SJCRH30 (cell line): ENCODE measurements at regions not wholly inside any gene's neighbourhood (a gene's known extent, or its start where the extent isn't known, plus 50 kb on each side); places are given as distances from the start of the nearest gene placed in this dataset.

Experiments
- DNase-seq, 2 experiments: peaks; one replicate each; pipeline ENCODE4 v3.0.0-alpha.2; 2015 to 2020
- H3K27ac ChIP-seq: fragments of 250-450 bp; sonication (Bioruptor Pico); 2 replicates; pipeline ENCODE4 v1.5.1; 2020; ENCODE audit warnings: mild to moderate bottlenecking, moderate library complexity
- H3K27me3 ChIP-seq: fragments of 250-450 bp; sonication (Bioruptor Pico); 2 replicates; pipeline ENCODE4 v1.5.1; 2020; ENCODE audit warnings: mild to moderate bottlenecking, moderate library complexity
- H3K36me3 ChIP-seq: fragments of 250-450 bp; sonication (Bioruptor Pico); 2 replicates; pipeline ENCODE4 v1.5.1; 2020; ENCODE audit warnings: mild to moderate bottlenecking, moderate library complexity
- H3K4me1 ChIP-seq: fragments of 250-450 bp; sonication (Bioruptor Pico); 2 replicates; pipeline ENCODE4 v1.5.1; 2020; ENCODE audit warnings: mild to moderate bottlenecking, moderate library complexity
- H3K4me3 ChIP-seq: fragments of 250-450 bp; sonication (Bioruptor Pico); 2 replicates; pipeline ENCODE4 v1.5.1; 2020; ENCODE audit warnings: mild to moderate bottlenecking, moderate library complexity
- H3K9me3 ChIP-seq: fragments of 250-450 bp; sonication (Bioruptor Pico); replicated peaks from 2 replicates; pipeline ENCODE4 v1.5.1; 2020; ENCODE audit warnings: mild to moderate bottlenecking, moderate library complexity

GRCh38 chr7:94054130-94054529 is 50.0 kb upstream of the BET1 start:
- no peak overlapping the region for H3K4me3 ChIP-seq
- no peaks in the 10 kb centered on the region for H3K36me3 ChIP-seq
- no peak for DNase-seq
- H3K27ac ChIP-seq = no peak overlapping the region
- H3K4me1 ChIP-seq = no peaks in the 10 kb centered on the region
- H3K27me3 ChIP-seq = no peaks in the 10 kb centered on the region
- no peaks in the 10 kb centered on the region for H3K9me3 ChIP-seq

DNA sequence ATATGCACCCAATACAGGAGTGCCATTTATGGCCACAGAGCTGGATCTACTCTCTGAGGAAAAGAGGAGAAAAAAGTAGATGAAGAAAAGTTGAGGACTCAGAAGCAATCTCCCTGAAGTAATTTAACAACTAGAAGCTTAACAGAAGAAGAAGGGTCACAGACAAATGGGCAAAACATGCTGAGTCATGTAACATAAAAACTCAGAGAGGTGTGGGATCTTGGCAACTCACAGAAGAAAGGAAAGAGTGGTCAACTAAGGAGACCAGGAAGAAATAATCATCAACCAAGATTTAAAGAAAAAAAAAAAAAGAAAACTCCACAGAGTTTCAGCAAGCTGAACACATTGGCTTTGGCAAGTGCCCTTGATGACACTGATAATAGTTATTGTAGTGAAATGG is 51.8 kb upstream of the BET1 start:
- H3K4me3 ChIP-seq = no peak overlapping the region
- H3K36me3 ChIP-seq = no peaks in the 10 kb centered on the region
- no peak overlapping the region for H3K27ac ChIP-seq
- DNase-seq = no peak
- H3K4me1 ChIP-seq = no peaks in the 10 kb centered on the region
- H3K27me3 ChIP-seq = no peaks in the 10 kb centered on the region
- H3K9me3 ChIP-seq = no peaks in the 10 kb centered on the region

- H3K27ac ChIP-seq = no peak overlapping the region
- H3K4me1 ChIP-seq = no peaks in the 10 kb centered on the region
- no peak overlapping the region for H3K4me3 ChIP-seq
- H3K36me3 ChIP-seq = no peaks in the 10 kb centered on the region
- DNase-seq = no peak
- no peaks in the 10 kb centered on the region for H3K27me3 ChIP-seq
- no peaks in the 10 kb centered on the region for H3K9me3 ChIP-seq
Observed at GRCh38 chr7:94056796-94057207, 52.6 kb upstream of the BET1 start.

GRCh38 chr7:94057955-94058354 is 53.8 kb upstream of the BET1 start:
- DNase-seq = no peak
- H3K27ac ChIP-seq = no peak overlapping the region
- H3K9me3 ChIP-seq = no peaks in the 10 kb centered on the region
- H3K36me3 ChIP-seq = no peaks in the 10 kb centered on the region
- no peaks in the 10 kb centered on the region for H3K4me1 ChIP-seq
- H3K27me3 ChIP-seq = no peaks in the 10 kb centered on the region
- H3K4me3 ChIP-seq = no peak overlapping the region

DNA sequence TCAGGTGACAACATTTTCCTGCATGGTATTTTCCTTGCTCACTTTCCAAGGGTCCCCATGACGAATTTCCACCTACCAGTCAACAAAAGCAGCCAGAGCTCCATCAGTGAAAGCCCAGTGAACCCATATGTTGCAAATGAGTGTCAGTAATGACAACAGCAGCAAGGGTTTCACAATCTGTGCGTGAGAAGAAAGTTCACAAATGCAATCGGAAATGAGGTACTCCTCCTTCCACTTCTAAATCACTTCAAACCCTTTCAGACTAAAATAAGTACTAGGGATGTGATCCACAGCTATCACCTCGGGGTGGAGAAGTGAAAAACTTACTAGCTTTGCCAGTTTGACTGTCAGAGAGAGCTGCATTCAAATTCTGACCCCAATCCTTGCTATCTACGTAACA is 55.6 kb upstream of the BET1 start:
- no peak overlapping the region for H3K4me3 ChIP-seq
- DNase-seq = no peak
- H3K27ac ChIP-seq = no peak overlapping the region

DNA sequence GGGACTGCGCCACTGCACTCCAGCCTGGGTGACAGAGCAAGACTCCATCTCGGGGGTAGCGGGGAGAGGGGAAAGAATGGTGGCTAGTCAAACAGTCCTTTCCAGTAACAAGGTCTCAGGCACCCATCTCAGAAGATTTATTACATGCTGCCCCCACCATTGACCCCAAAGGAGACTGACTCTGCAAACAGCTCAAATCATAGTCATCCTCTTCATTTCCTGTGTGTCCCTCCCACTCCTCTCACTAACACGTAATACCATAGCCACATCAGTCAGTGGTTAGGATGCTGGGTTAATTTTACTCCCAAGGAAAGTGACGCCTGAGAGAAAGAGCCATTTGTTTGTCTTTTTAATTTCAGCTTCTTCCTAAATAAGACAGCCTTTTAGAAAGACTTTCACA is 56.6 kb upstream of the BET1 start:
- no peak overlapping the region for H3K27ac ChIP-seq
- no peaks in the 10 kb centered on the region for H3K9me3 ChIP-seq
- H3K4me3 ChIP-seq = no peak overlapping the region
- no peaks in the 10 kb centered on the region for H3K27me3 ChIP-seq
- peaks cover 15% of the 10 kb centered on the region for H3K4me1 ChIP-seq
- no peak for DNase-seq
- H3K36me3 ChIP-seq = no peaks in the 10 kb centered on the region

More for the DNA sequence above, 55.6 kb upstream of the BET1 start:
- no peaks in the 10 kb centered on the region for H3K9me3 ChIP-seq
- no peaks in the 10 kb centered on the region for H3K27me3 ChIP-seq
- peaks cover 12% of the 10 kb centered on the region for H3K4me1 ChIP-seq
- H3K36me3 ChIP-seq = no peaks in the 10 kb centered on the region

GRCh38 chr7:94061326-94061725 is 57.2 kb upstream of the BET1 start:
- Histone ChIP-seq H3K9me3 (no peaks in the 10 kb centered on the region), H3K4me1 (peaks cover 15% of the 10 kb centered on the region)

GRCh38 chr7:94062372-94062771 is 58.2 kb upstream of the BET1 start:
- DNase-seq = no peak
- no peak overlapping the region for H3K4me3 ChIP-seq
- no peak overlapping the region for H3K27ac ChIP-seq
- no peaks in the 10 kb centered on the region for H3K9me3 ChIP-seq
- H3K36me3 ChIP-seq = no peaks in the 10 kb centered on the region
- H3K27me3 ChIP-seq = no peaks in the 10 kb centered on the region
- H3K4me1 ChIP-seq = peaks cover 15% of the 10 kb centered on the region

More at GRCh38 chr7:94061326-94061725, 57.2 kb upstream of the BET1 start:
- no peaks in the 10 kb centered on the region for H3K36me3 ChIP-seq
- DNase-seq = peak in 1 of 2 experiments; percentile 22
- no peaks in the 10 kb centered on the region for H3K27me3 ChIP-seq
- no peak overlapping the region for H3K4me3 ChIP-seq
- no peak overlapping the region for H3K27ac ChIP-seq

DNA sequence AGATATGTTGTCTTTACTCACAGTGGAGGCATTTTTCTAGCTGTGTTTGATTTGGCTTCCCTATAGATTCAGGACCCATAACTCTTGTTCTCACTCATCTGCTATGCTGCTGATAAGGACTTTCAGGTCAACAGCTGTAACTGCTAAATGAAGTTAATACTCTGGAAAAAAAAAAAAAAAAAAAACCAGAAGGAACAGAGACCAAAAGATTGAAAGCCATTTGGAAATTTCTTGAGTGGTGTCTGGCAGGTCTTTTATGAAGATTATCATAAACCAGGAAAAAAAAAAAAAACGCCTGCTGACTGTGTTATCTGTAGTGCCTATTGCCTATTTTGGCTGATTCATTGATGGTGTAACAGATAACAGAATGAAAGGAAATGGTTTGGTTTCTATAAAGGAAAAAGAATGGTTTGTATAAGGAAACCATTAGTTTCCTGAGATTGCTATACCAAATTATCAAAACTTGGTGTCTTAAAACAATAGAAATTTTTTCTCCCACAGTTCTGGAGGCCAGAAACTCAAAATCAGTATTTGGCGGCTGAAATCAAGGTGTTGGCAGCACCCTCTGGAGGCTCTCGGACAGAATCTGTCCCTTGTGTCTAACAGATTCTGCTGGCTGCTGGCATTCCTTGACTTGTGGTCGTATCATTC is 60.5 kb upstream of the BET1 start:
- no peak overlapping the region for H3K27ac ChIP-seq

DNA sequence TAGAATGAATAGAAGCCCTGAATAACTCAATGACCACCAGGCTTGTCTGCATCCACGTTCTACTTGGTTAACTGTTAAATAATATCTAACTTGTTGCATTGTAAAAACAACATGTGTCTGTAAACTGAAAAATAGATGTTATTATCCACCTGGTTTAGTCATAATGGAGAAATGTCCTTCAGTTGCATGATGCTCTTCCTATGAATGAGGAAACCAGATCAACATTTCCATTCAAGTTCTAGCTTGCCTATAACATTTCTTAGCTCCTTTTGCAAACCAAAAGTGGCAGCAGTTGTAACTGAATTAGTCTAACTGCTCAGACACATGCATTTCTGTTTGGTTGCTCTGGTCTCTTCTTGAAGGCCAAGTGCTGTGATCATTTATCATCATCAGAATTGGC is 62.9 kb upstream of the BET1 start:
- DNase-seq = no peak
- no peak overlapping the region for H3K27ac ChIP-seq
- H3K4me1 ChIP-seq = peaks cover 15% of the 10 kb centered on the region
- no peaks in the 10 kb centered on the region for H3K36me3 ChIP-seq
- no peaks in the 10 kb centered on the region for H3K9me3 ChIP-seq
- no peak overlapping the region for H3K4me3 ChIP-seq
- H3K27me3 ChIP-seq = no peaks in the 10 kb centered on the region

More for the DNA sequence above, 60.5 kb upstream of the BET1 start:
- peak in 1 of 2 experiments; percentile 59 for DNase-seq
- Histone ChIP-seq H3K36me3 (no peaks in the 10 kb centered on the region), H3K4me3 (no peak overlapping the region), H3K27me3 (no peaks in the 10 kb centered on the region), H3K4me1 (peaks cover 15% of the 10 kb centered on the region), H3K9me3 (no peaks in the 10 kb centered on the region)

- no peaks in the 10 kb centered on the region for H3K36me3 ChIP-seq
- peaks cover 15% of the 10 kb centered on the region for H3K4me1 ChIP-seq
- H3K27me3 ChIP-seq = no peaks in the 10 kb centered on the region
- no peak for DNase-seq
- no peak overlapping the region for H3K27ac ChIP-seq
- H3K4me3 ChIP-seq = no peak overlapping the region
- H3K9me3 ChIP-seq = no peaks in the 10 kb centered on the region
Observed at GRCh38 chr7:94067506-94067905, 63.4 kb upstream of the BET1 start.

- Histone ChIP-seq H3K9me3 (no peaks in the 10 kb centered on the region), H3K4me3 (no peak overlapping the region), H3K36me3 (no peaks in the 10 kb centered on the region), H3K27me3 (no peaks in the 10 kb centered on the region), H3K27ac (no peak overlapping the region), H3K4me1 (peaks cover 8% of the 10 kb centered on the region)
- DNase-seq = no peak
Observed at GRCh38 chr7:94069162-94069739, 65.1 kb upstream of the BET1 start.

GRCh38 chr7:94080551-94080950 is 76.4 kb upstream of the BET1 start:
- peaks cover 14% of the 10 kb centered on the region for H3K4me1 ChIP-seq
- no peaks in the 10 kb centered on the region for H3K9me3 ChIP-seq
- no peak overlapping the region for H3K4me3 ChIP-seq
- no peaks in the 10 kb centered on the region for H3K36me3 ChIP-seq
- peak; percentile 38 to 71 for DNase-seq
- H3K27me3 ChIP-seq = no peaks in the 10 kb centered on the region
- H3K27ac ChIP-seq = peak overlapping the region; percentile 3; the same call in 1 of the 2 replicates

DNA sequence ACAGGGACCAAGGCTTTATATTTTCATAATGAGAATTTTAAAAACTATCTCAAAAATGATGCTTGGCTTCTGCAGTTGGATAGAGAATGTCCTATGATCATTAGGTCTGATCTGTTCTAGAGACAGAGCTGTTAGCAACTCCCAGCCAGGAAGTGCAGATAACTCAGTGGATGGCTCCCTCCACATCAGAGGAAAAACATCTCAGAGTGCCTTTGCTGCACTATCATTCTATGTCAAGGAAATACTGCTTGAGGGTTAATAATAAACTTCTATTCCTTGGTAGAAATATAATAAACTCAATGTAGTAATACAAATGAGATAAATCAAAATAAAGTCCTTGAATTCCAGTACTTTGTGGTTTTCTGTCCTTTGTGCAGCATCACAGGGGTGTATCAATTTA is 78.0 kb upstream of the BET1 start:
- Histone ChIP-seq H3K9me3 (no peaks in the 10 kb centered on the region), H3K27ac (no peak overlapping the region), H3K4me1 (peaks cover 14% of the 10 kb centered on the region), H3K27me3 (no peaks in the 10 kb centered on the region), H3K4me3 (no peak overlapping the region), H3K36me3 (no peaks in the 10 kb centered on the region)
- no peak for DNase-seq

- H3K27me3 ChIP-seq = no peaks in the 10 kb centered on the region
- H3K4me3 ChIP-seq = no peak overlapping the region
- H3K36me3 ChIP-seq = no peaks in the 10 kb centered on the region
- peaks cover 10% of the 10 kb centered on the region for H3K4me1 ChIP-seq
- no peaks in the 10 kb centered on the region for H3K9me3 ChIP-seq
- peak; percentile 40 to 80 for DNase-seq
- H3K27ac ChIP-seq = no peak overlapping the region
Observed at GRCh38 chr7:94087664-94088352, 83.7 kb upstream of the BET1 start.
